HG02852 (cell line): ENCODE measurements at regions not wholly inside any gene's neighbourhood (a gene's known extent, or its start where the extent isn't known, plus 50 kb on each side); places are given as distances from the start of the nearest gene placed in this dataset.
"Not testable (repeated sequence)": the region's sequence is repeated elsewhere in the genome, so short reads cannot be mapped to it uniquely, and the experiment has no call there.

Experiments used
- ATAC-seq: cut with Tn5 transposase; IDR thresholded peaks from one replicate; pipeline ENCODE4 v1.9.1; 2021; ENCODE audit warnings: mild to moderate bottlenecking, moderate library complexity; ENCODE audit not compliant: unreplicated experiment

GRCh38 chr18:55988537-55988936, 400.5 kb upstream of the TCF4 start:
- no peak for ATAC-seq

- ATAC-seq = no peak
Observed at GRCh38 chr18:55983433-55983832, 395.4 kb upstream of the TCF4 start.

- no peak for ATAC-seq
Observed at GRCh38 chr18:55982992-55983391, 395.0 kb upstream of the TCF4 start.

GRCh38 chr18:55981712-55982475, 393.9 kb upstream of the TCF4 start:
- ATAC-seq = no peak

- no peak for ATAC-seq
Observed at GRCh38 chr18:55974521-55974920, 386.5 kb upstream of the TCF4 start.

GRCh38 chr18:55968550-55968949, 380.6 kb upstream of the TCF4 start:
- no peak for ATAC-seq

GRCh38 chr18:55967019-55967418, 379.0 kb upstream of the TCF4 start:
- no peak for ATAC-seq

- ATAC-seq = no peak
Observed at GRCh38 chr18:55964171-55964570, 376.2 kb upstream of the TCF4 start.

- ATAC-seq = no peak
Observed at GRCh38 chr18:55953326-55953725, 365.3 kb upstream of the TCF4 start.

GRCh38 chr18:55951738-55952137, 363.7 kb upstream of the TCF4 start:
- not testable (repeated sequence) for ATAC-seq

GRCh38 chr18:55950379-55951166, 362.6 kb upstream of the TCF4 start:
- ATAC-seq = no peak

GRCh38 chr18:55934821-55935220, 346.8 kb upstream of the TCF4 start:
- ATAC-seq = no peak

GRCh38 chr18:55932675-55933074, 344.7 kb upstream of the TCF4 start:
- ATAC-seq = no peak

- ATAC-seq = no peak
Observed at GRCh38 chr18:55927831-55928230, 339.8 kb upstream of the TCF4 start.

- no peak for ATAC-seq
Observed at GRCh38 chr18:55925772-55926171, 337.8 kb upstream of the TCF4 start.

GRCh38 chr18:55920063-55920462, 332.1 kb upstream of the TCF4 start:
- no peak for ATAC-seq

GRCh38 chr18:55918444-55918843, 330.5 kb upstream of the TCF4 start:
- no peak for ATAC-seq

GRCh38 chr18:55912919-55913318, 324.9 kb upstream of the TCF4 start:
- no peak for ATAC-seq

GRCh38 chr18:55912071-55912470, 324.1 kb upstream of the TCF4 start:
- ATAC-seq = no peak

GRCh38 chr18:55910296-55910695, 322.3 kb upstream of the TCF4 start:
- no peak for ATAC-seq

- no peak for ATAC-seq
Observed at GRCh38 chr18:55908901-55909366, 320.9 kb upstream of the TCF4 start.
